Osteoblast (primary cell): ENCODE measurements at regions not wholly inside any gene's neighbourhood (a gene's known extent, or its start where the extent isn't known, plus 50 kb on each side); places are given as distances from the start of the nearest gene placed in this dataset.

ENCODE experiments used
- DNase-seq: peaks from one replicate; pipeline ENCODE4 v3.0.0; 2011; ENCODE audit warnings: low spot score, mixed read lengths; ENCODE audit not compliant: insufficient read length; ENCODE audit errors: missing footprints
- H2AFZ ChIP-seq: 2 replicates; pipeline ENCODE4 v1.6.0; 2011; ENCODE audit warnings: mild to moderate bottlenecking, low read length
- H3K27ac ChIP-seq: 2 replicates; pipeline ENCODE4 v1.5.1; 2011; ENCODE audit warnings: mild to moderate bottlenecking, low read depth, low read length, moderate library complexity
- H3K27me3 ChIP-seq: 2 replicates; pipeline ENCODE4 v1.6.0; 2012; ENCODE audit warnings: mild to moderate bottlenecking, control low read depth, inconsistent platforms, low read length, moderate library complexity; ENCODE audit not compliant: insufficient read depth
- H3K36me3 ChIP-seq: 2 replicates; pipeline ENCODE4 v1.5.1; 2011; ENCODE audit warnings: mild to moderate bottlenecking, low read length, control low read depth, moderate library complexity; ENCODE audit not compliant: insufficient read depth
- H3K4me1 ChIP-seq: 2 replicates; pipeline ENCODE4 v1.5.1; 2011; ENCODE audit warnings: mild to moderate bottlenecking, low read length, control low read depth, moderate library complexity; ENCODE audit not compliant: insufficient read depth
- H3K4me2 ChIP-seq: 2 replicates; pipeline ENCODE4 v1.6.0; 2011; ENCODE audit warnings: mild to moderate bottlenecking, low read length; ENCODE audit not compliant: insufficient read depth
- H3K4me3 ChIP-seq: fragments of 200-600 bp; sonication (generic); 3 replicates; pipeline ENCODE4 v1.5.1; 2012; ENCODE audit warnings: mild to moderate bottlenecking, low read length, inconsistent platforms; ENCODE audit not compliant: insufficient read depth
- H3K79me2 ChIP-seq: 2 replicates; pipeline ENCODE4 v1.6.0; 2012; ENCODE audit warnings: mild to moderate bottlenecking, low read length, control low read depth, inconsistent platforms; ENCODE audit not compliant: insufficient read depth
- H3K9me3 ChIP-seq: 2 replicates; pipeline ENCODE4 v1.5.1; 2011; ENCODE audit warnings: low read depth, low read length, control low read depth
- H4K20me1 ChIP-seq: 2 replicates; pipeline ENCODE4 v1.6.0; 2012; ENCODE audit warnings: mild to moderate bottlenecking, low read length, control low read depth; ENCODE audit not compliant: insufficient read depth
- TF ChIP-seq, protein P1 (sequence below): IDR thresholded peaks from 2 replicates; pipeline ENCODE4 v1.5.1; 2011; ENCODE audit warnings: mild to moderate bottlenecking, low read depth, low read length, moderate library complexity; ENCODE audit errors: extremely low read depth

GRCh38 chr4:33914386-33914785 is 2329.9 kb downstream of the ARAP2 start:
- Histone ChIP-seq H3K36me3 (no peaks in the 10 kb centered on the region), H3K27me3 (no peaks in the 10 kb centered on the region), H4K20me1 (no peaks in the 10 kb centered on the region), H3K27ac (no peak overlapping the region), H3K4me1 (no peaks in the 10 kb centered on the region), H2AFZ (no peak overlapping the region), H3K79me2 (no peaks in the 10 kb centered on the region), H3K9me3 (no peaks in the 10 kb centered on the region), H3K4me3 (no peak overlapping the region), H3K4me2 (no peak overlapping the region)
- no peak for DNase-seq
- TF ChIP-seq, protein P1, sequence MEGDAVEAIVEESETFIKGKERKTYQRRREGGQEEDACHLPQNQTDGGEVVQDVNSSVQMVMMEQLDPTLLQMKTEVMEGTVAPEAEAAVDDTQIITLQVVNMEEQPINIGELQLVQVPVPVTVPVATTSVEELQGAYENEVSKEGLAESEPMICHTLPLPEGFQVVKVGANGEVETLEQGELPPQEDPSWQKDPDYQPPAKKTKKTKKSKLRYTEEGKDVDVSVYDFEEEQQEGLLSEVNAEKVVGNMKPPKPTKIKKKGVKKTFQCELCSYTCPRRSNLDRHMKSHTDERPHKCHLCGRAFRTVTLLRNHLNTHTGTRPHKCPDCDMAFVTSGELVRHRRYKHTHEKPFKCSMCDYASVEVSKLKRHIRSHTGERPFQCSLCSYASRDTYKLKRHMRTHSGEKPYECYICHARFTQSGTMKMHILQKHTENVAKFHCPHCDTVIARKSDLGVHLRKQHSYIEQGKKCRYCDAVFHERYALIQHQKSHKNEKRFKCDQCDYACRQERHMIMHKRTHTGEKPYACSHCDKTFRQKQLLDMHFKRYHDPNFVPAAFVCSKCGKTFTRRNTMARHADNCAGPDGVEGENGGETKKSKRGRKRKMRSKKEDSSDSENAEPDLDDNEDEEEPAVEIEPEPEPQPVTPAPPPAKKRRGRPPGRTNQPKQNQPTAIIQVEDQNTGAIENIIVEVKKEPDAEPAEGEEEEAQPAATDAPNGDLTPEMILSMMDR = no peak

DNA sequence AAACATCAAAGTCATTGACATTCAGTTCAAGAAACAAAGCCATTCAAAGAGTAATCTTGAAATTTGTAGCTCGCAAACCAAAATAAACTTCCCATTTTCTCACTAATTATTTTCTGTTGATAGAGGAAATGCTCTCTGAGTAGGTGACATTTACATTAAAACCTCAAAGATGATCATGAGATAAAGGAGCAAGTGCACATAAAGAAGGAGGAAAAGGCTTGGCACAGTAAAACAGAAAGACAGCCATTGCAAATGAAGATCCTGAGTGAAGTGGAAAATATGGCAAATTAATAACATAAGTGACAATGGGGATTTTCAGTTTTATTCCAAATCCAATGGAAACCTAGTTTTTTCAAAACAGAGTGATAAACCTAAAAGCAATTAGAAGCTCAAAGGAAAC is 2320.8 kb downstream of the ARAP2 start:
- Histone ChIP-seq H3K4me2 (no peak overlapping the region), H3K36me3 (no peaks in the 10 kb centered on the region), H4K20me1 (no peaks in the 10 kb centered on the region), H2AFZ (no peak overlapping the region), H3K27ac (no peak overlapping the region), H3K4me1 (no peaks in the 10 kb centered on the region), H3K4me3 (no peak overlapping the region), H3K79me2 (no peaks in the 10 kb centered on the region), H3K9me3 (no peaks in the 10 kb centered on the region), H3K27me3 (no peaks in the 10 kb centered on the region)
- no peak for DNase-seq
- TF ChIP-seq, protein P1 = no peak

DNA sequence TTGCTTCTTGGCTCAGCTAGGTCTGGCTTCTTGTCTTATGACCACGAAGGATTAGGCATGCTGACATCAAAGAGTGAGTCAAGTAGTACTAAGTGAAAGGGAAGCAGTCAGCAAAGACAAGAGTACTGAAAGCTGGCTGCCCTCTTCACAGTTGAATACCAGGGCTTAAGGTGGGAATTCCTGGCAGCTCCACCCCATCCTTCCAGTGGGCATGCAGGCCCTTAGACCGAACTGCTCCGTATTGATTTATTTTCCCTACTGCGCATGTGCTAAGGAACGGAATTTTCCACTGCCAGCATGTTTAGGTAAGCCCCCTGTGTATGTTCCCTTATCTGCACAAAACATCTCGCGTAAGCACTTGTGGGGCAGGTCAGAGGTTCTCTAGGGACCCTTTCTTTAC is 2320.1 kb downstream of the ARAP2 start:
- no peaks in the 10 kb centered on the region for H3K27me3 ChIP-seq
- no peak overlapping the region for H3K27ac ChIP-seq
- H3K4me1 ChIP-seq = no peaks in the 10 kb centered on the region
- no peaks in the 10 kb centered on the region for H3K9me3 ChIP-seq
- TF ChIP-seq, protein P1 = no peak
- no peaks in the 10 kb centered on the region for H3K36me3 ChIP-seq
- no peak overlapping the region for H3K4me3 ChIP-seq
- H3K4me2 ChIP-seq = no peak overlapping the region
- H3K79me2 ChIP-seq = no peaks in the 10 kb centered on the region
- no peak for DNase-seq
- no peaks in the 10 kb centered on the region for H4K20me1 ChIP-seq
- H2AFZ ChIP-seq = no peak overlapping the region

- H3K27ac ChIP-seq = no peak overlapping the region
- no peak overlapping the region for H3K4me3 ChIP-seq
- no peaks in the 10 kb centered on the region for H3K9me3 ChIP-seq
- TF ChIP-seq, protein P1 = no peak
- H3K4me2 ChIP-seq = no peak overlapping the region
- H3K27me3 ChIP-seq = no peaks in the 10 kb centered on the region
- no peaks in the 10 kb centered on the region for H3K36me3 ChIP-seq
- DNase-seq = no peak
- no peaks in the 10 kb centered on the region for H3K4me1 ChIP-seq
- no peaks in the 10 kb centered on the region for H3K79me2 ChIP-seq
- H4K20me1 ChIP-seq = no peaks in the 10 kb centered on the region
- H2AFZ ChIP-seq = no peak overlapping the region
These were observed 2319.5 kb downstream of the ARAP2 start for GRCh38 chr4:33924811-33925210.
